GM12872 (cell line): ENCODE measurements at regions not wholly inside any gene's neighbourhood (a gene's known extent, or its start where the extent isn't known, plus 50 kb on each side); places are given as distances from the start of the nearest gene placed in this dataset.

ENCODE experiments used
- TF ChIP-seq, protein P1 (sequence below): IDR thresholded peaks from 3 replicates; pipeline ENCODE4 v1.5.1; 2011; ENCODE audit warnings: low read depth, mild to moderate bottlenecking, low read length, moderate library complexity; ENCODE audit not compliant: insufficient read depth

DNA sequence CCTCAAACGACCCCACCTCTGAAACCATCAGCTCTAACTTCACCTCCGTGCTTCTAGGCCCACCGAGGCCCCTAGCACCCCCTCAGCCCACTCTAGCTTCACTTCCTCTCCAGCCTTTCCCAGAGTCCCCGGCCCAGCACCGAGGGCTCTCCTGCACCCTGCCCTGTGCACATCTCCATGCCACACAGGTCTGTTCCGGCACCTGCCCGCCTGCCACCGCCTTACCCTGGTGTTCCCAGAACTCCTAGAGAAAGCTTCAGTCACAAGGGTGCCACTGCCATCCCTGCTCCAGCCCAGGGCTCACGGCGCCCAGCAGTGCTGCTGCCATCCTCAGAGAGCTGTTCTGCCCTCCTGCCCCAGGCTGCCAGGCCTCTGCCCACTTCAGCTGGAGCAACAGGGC is 61.3 kb upstream of the INSIG1 start:
- TF ChIP-seq, protein P1, sequence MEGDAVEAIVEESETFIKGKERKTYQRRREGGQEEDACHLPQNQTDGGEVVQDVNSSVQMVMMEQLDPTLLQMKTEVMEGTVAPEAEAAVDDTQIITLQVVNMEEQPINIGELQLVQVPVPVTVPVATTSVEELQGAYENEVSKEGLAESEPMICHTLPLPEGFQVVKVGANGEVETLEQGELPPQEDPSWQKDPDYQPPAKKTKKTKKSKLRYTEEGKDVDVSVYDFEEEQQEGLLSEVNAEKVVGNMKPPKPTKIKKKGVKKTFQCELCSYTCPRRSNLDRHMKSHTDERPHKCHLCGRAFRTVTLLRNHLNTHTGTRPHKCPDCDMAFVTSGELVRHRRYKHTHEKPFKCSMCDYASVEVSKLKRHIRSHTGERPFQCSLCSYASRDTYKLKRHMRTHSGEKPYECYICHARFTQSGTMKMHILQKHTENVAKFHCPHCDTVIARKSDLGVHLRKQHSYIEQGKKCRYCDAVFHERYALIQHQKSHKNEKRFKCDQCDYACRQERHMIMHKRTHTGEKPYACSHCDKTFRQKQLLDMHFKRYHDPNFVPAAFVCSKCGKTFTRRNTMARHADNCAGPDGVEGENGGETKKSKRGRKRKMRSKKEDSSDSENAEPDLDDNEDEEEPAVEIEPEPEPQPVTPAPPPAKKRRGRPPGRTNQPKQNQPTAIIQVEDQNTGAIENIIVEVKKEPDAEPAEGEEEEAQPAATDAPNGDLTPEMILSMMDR = no peak

DNA sequence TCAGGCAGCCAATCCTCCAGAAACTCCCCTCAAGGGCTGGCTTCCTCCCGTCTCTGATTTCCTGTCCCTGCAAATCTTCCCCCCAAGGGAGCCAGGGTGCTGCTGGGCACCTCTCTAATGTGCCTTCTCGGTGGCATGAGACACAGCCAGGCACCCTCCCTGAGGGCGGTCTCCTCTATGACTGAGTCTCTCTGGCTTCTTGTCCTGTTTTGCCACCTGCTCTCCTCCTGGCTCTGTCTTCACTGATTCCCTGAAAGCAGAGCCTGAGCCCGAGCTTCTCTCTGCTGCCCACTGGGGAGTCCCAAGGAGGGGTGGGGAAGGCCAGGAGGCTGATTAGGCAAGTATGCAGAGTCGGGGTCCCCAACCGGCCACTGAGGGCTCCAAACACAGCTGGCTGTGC is 60.4 kb upstream of the INSIG1 start:
- TF ChIP-seq, protein P1 = no peak

DNA sequence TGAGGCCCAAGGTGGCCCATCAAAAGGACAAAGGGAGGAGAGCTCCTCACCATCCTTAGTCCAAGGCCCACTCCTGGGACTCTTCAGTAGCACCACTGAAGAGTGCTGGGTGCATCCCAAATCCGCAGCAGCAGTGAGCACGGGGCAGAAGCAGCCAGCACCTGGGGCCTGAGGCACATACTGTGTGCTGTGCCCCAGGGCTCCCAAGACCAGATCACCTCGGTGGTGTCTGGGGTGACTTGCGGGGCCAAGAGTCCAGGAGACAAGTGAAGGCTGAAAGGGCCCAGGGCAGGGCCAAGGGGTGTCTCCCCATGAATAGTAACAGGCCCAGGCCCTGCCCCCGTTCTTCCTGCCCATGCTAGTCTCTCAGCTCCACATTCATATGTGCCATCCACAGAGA is 59.9 kb upstream of the INSIG1 start:
- TF ChIP-seq, protein P1 = no peak

DNA sequence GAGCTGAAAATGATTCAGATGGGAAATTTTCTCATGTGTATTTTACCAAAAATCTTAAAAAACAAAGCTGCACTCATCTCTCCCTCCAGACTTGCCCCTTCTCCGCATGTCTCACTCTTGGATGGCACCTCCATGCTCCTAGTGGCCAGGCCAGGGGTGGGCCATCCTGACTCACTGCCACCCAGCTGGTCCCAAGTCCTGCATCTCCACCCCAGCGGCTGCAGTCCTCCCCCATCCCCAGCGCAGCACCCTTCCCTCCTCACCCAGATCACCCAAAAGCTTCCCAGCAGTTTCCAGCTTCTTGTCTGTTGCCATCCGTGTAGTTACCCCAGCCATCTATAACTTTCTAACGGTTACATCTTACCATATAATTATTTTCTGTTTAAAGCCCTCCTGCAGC is 53.0 kb upstream of the INSIG1 start:
- TF ChIP-seq, protein P1 = no peak

DNA sequence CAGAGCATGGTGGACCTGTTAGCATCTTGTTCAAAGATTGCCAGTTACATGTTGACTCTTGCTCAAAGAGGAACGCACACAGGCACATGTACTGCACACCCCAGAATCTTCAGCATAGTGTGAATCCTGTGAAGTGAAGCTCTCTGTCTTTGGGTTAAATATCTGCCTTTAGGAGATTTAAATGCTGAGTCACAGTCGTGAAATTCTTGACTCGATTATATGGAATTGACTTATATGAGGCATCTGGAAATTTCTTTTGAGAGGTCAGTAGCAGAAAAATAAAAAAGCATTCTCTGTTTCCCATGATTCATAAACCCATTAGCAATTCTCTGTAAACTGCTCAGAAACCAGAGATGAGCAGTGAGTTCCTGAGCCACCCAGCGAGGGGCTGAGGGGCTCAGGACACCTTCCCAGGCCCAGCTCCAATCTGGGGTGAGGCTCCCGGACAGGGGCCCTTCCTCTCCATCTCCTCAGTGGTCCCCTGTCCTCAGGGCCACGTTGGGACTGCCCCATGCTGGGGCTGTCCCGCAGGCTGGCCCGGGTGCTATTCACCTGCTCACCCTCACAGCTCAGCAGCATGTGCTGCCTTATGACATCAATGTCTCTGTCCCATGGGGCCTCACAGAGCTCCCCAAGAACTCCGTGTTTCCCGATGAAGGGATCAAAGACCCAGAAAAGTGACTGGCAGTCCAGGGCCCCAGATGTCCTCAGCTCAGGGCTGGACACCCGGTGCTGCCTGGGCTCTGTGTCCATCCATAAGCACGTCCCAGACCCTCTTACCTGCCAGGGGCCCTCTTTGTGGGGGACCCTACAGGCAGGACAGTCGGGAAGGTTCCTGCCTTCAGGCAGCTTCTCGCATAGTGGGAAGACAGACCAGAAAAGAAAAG is 50.0 kb upstream of the INSIG1 start:
- TF ChIP-seq, protein P1 = no peak
